ENCODE measurements at regions not wholly inside any gene's neighbourhood (a gene's known extent, or its start where the extent isn't known, plus 50 kb on each side); places are given as distances from the start of the nearest gene placed in this dataset.

DNA sequence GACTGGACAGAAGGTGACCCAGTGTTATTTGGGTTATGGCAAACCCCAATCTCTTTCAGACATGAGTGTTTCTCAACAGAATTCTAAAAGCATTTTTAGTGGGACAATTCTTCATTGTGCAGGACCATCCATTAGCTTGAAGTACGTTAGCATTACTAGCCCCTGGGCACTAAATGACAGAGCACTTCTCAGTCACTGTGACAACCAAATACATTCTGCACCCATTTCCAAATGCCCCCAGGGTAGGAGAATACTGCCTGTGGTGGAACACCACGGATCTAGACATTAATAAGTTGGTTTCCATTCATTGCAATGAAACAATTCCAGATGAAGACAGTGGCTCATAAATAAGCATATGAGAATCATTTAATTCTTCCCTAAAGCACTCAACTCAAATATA lies 102.4 kb upstream of the FRMD4A start:
- H2BK5ac ChIP-seq (ENCODE audit: low read depth, low read length, poor library complexity, severe bottlenecking): no peak overlapping the region
- no peak overlapping the region for H4K91ac ChIP-seq (ENCODE audit: insufficient read depth, low read depth, low read length)
- no peaks in the 10 kb centered on the region for H3K9me1 ChIP-seq (ENCODE audit: insufficient read depth, low read length)
- H3K36me3 ChIP-seq (ENCODE audit: control insufficient read depth, insufficient read depth, low read length): no peaks in the 10 kb centered on the region
- H2AK9ac ChIP-seq (replicated peaks; ENCODE audit: low read depth, low read length, poor library complexity): no peak overlapping the region
- H3K23ac ChIP-seq (ENCODE audit: low read depth, low read length): no peak overlapping the region
- no peak overlapping the region for H2BK15ac ChIP-seq (ENCODE audit: low read depth, low read length)
- H2AFZ ChIP-seq (replicated peaks; ENCODE audit: low read length, poor library complexity): no peak overlapping the region
- dilution Hi-C loops (cut with HindIII; ENCODE audit: low sequenced_read_pairs, unreplicated experiment) (no loop called here), intact Hi-C loops (cut with micrococcal nuclease) (no loop called here), in situ Hi-C loops (cut with MboI; ENCODE audit: low sequenced_read_pairs) (no loop called here)
- H3K14ac ChIP-seq (replicated peaks; ENCODE audit: low read depth, low read length): no peak overlapping the region
- H3K9me3 ChIP-seq (ENCODE audit: control insufficient read depth, insufficient read depth, low read length): no peaks in the 10 kb centered on the region
- ChIA-PET POLR2A (ENCODE audit: unreplicated experiment) (no interaction called here), CTCF (no interaction called here)
- H2BK20ac ChIP-seq (ENCODE audit: low read depth, low read length): no peak overlapping the region
- H3K4me3 ChIP-seq (ENCODE audit: insufficient read depth, low read depth, low read length): no peak overlapping the region
- TF ChIP-seq NFE2L2 (IDR thresholded peaks at IDR 0.05; ENCODE audit: low read depth, low read length): no peak
- no peak for TF ChIP-seq MAZ (IDR thresholded peaks at IDR 0.05; ENCODE audit: borderline replicate concordance, low read depth, low read length)
- TF ChIP-seq RCOR1 (IDR thresholded peaks at IDR 0.05; ENCODE audit: insufficient replicate concordance, low read length): no peak
- TF ChIP-seq MXI1 (IDR thresholded peaks at IDR 0.05; ENCODE audit: borderline replicate concordance, low read depth, low read length): no peak
- no peak for TF ChIP-seq POLR2A (IDR thresholded peaks at IDR 0.05; ENCODE audit: low read depth, low read length)
- no peak for TF ChIP-seq CEBPB (IDR thresholded peaks at IDR 0.05; ENCODE audit: low read depth, low read length)
- no peak for TF ChIP-seq CHD1 (IDR thresholded peaks at IDR 0.05; ENCODE audit: low read depth, low read length)
- TF ChIP-seq RFX5 (IDR thresholded peaks at IDR 0.05; ENCODE audit: low read depth, low read length): no peak
- TF ChIP-seq, protein P1, sequence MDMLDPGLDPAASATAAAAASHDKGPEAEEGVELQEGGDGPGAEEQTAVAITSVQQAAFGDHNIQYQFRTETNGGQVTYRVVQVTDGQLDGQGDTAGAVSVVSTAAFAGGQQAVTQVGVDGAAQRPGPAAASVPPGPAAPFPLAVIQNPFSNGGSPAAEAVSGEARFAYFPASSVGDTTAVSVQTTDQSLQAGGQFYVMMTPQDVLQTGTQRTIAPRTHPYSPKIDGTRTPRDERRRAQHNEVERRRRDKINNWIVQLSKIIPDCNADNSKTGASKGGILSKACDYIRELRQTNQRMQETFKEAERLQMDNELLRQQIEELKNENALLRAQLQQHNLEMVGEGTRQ (IDR thresholded peaks at IDR 0.05; ENCODE audit: low read depth, low read length): no peak
- no peak for TF ChIP-seq MAFK (IDR thresholded peaks at IDR 0.05; ENCODE audit: low read depth, low read length)
- TF ChIP-seq, protein P2, sequence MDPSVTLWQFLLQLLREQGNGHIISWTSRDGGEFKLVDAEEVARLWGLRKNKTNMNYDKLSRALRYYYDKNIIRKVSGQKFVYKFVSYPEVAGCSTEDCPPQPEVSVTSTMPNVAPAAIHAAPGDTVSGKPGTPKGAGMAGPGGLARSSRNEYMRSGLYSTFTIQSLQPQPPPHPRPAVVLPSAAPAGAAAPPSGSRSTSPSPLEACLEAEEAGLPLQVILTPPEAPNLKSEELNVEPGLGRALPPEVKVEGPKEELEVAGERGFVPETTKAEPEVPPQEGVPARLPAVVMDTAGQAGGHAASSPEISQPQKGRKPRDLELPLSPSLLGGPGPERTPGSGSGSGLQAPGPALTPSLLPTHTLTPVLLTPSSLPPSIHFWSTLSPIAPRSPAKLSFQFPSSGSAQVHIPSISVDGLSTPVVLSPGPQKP (IDR thresholded peaks at IDR 0.05; ENCODE audit: borderline replicate concordance, low read depth, low read length): no peak
- no peak for TF ChIP-seq SMC3 (IDR thresholded peaks at IDR 0.05; ENCODE audit: low read depth, low read length)
- H2AK5ac ChIP-seq (ENCODE audit: low read depth, low read length): no peak overlapping the region
- H3K79me1 ChIP-seq (ENCODE audit: low read depth in 1 of 2, low read length in 2 of 2): no peaks in the 10 kb centered on the region
- no peaks in the 10 kb centered on the region for H3K27me3 ChIP-seq (ENCODE audit: control insufficient read depth, insufficient read depth, low read length)
- ATAC-seq (ENCODE audit: low read depth): no peak
- H2BK120ac ChIP-seq (ENCODE audit: low read depth, low read length): no peak overlapping the region
- H4K5ac ChIP-seq (ENCODE audit: low read depth, low read length): no peak overlapping the region
- WGBS, 2 experiments (ENCODE audit: extremely low coverage in 2 of 2, insufficient read length in 1 of 2): no CpG with 5 or more reads among the region's 2 CpGs
- H4K8ac ChIP-seq (ENCODE audit: low read depth in 2 of 2, low read length in 2 of 2): no peak overlapping the region
- no peak overlapping the region for H3K4me2 ChIP-seq (ENCODE audit: low read depth, low read length)
- DNase-seq: no peak
- no peaks in the 10 kb centered on the region for H3K4me1 ChIP-seq (ENCODE audit: control insufficient read depth, insufficient read depth, low read length)
- no peak overlapping the region for H3K27ac ChIP-seq (ENCODE audit: insufficient read depth, low read length)
- no TSS peak for BruUV-seq (replicated peaks)
- no peak overlapping the region for H3K56ac ChIP-seq (ENCODE audit: extremely low read depth, insufficient read depth, low read length)
- no peak overlapping the region for H3K4ac ChIP-seq (ENCODE audit: low read depth, low read length)
- no peak overlapping the region for H3K9ac ChIP-seq (ENCODE audit: low read depth, low read length)
- no peaks in the 10 kb centered on the region for H4K20me1 ChIP-seq (ENCODE audit: insufficient read depth, low read length)
- no peak overlapping the region for H3K18ac ChIP-seq (ENCODE audit: low read depth, low read length)

All from IMR-90 (cell line).